VCaP (cell line): ENCODE measurements at regions not wholly inside any gene's neighbourhood (a gene's known extent, or its start where the extent isn't known, plus 50 kb on each side); places are given as distances from the start of the nearest gene placed in this dataset.
"Not testable (repeated sequence)": the region's sequence is repeated elsewhere in the genome, so short reads cannot be mapped to it uniquely, and the experiment has no call there.

Experiments used
- H3K27ac ChIP-seq: fragments of 450-650 bp; 2 replicates; pipeline ENCODE4 v1.5.1; 2017
- TF ChIP-seq, protein P1 (sequence below): fragments of 450-650 bp; conservative IDR thresholded peaks from 2 replicates; pipeline ENCODE4 v1.5.1; 2017; ENCODE audit warnings: mild to moderate bottlenecking, moderate library complexity

DNA sequence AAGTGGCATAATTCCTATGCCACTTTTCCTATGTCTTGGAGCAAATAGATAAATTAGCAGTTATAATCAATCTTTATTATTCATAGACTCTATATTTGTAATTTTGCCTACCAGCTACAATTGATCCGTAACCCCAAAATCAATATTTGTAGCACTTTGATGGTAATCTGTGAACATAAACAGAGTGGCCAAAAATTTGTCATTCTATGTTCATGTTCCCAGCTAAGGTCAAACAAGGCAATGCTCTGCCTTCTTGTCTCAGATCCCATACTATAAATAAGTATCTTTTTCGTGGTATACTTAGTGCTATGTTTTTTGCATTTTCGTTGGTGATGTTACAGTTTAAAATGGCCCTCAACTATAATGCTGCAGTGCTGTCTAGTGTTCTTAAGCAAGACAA is 228.5 kb downstream of the FZD1 start:
- no peak overlapping the region for H3K27ac ChIP-seq
- TF ChIP-seq, protein P1, sequence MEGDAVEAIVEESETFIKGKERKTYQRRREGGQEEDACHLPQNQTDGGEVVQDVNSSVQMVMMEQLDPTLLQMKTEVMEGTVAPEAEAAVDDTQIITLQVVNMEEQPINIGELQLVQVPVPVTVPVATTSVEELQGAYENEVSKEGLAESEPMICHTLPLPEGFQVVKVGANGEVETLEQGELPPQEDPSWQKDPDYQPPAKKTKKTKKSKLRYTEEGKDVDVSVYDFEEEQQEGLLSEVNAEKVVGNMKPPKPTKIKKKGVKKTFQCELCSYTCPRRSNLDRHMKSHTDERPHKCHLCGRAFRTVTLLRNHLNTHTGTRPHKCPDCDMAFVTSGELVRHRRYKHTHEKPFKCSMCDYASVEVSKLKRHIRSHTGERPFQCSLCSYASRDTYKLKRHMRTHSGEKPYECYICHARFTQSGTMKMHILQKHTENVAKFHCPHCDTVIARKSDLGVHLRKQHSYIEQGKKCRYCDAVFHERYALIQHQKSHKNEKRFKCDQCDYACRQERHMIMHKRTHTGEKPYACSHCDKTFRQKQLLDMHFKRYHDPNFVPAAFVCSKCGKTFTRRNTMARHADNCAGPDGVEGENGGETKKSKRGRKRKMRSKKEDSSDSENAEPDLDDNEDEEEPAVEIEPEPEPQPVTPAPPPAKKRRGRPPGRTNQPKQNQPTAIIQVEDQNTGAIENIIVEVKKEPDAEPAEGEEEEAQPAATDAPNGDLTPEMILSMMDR: no peak

DNA sequence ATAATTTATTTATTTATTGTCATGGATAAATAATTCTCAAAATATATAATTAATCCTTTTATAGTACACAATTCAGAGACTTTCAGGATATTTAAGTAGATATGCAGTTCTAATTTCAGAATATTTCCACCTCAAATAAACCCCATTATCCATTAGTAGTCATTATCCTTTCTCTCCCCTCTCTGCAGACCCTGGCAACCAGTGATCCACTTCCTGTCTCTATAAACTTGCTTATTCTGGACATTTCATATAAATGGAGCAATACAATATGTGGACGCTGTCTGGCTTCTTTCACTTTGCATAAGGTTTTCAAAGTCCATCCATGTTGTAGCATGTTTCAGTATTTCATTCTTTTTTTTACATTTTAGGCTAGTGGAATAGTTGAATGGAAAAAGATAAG is 230.2 kb downstream of the FZD1 start:
- no peak overlapping the region for H3K27ac ChIP-seq
- TF ChIP-seq, protein P1: no peak

- TF ChIP-seq, protein P1: no peak
- H3K27ac ChIP-seq: no peak overlapping the region
These were observed 232.1 kb downstream of the FZD1 start for GRCh38 chr7:91496251-91496820.

- not testable (repeated sequence) for H3K27ac ChIP-seq
These were observed 233.0 kb downstream of the FZD1 start for GRCh38 chr7:91497277-91497676.

DNA sequence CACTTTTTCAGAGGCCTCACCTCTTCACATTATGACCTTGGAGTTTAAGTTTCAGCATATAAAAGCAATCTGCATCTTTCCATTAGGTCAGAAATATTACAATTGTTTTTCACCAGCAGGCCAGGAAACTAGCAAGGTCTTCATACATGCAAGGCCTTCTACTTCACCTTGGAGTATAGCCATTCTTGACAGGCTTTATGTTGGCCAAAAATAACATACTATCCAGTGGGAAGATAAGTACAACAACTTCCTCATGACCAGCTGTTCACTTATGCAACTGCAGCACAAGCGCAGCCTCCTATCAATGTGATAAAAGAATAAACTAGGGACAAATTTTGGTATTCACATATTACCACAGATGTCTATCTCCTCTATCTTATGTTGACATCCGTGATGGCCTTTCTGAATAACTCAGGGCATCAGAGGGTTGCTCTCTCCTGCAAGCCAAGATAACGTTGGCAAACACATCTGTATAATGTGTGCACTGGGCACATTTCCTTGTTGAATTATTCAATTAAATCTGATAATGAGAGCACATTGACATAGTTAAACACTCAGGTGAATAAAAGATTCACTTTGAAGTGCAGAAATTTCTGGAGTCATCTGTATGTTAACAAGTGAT is 239.8 kb downstream of the FZD1 start:
- peak overlapping the region; percentile 69 for H3K27ac ChIP-seq
- TF ChIP-seq, protein P1: no peak

GRCh38 chr7:91504919-91505318 is 240.7 kb downstream of the FZD1 start:
- peak overlapping the region; percentile 69 for H3K27ac ChIP-seq
- TF ChIP-seq, protein P1: no peak

DNA sequence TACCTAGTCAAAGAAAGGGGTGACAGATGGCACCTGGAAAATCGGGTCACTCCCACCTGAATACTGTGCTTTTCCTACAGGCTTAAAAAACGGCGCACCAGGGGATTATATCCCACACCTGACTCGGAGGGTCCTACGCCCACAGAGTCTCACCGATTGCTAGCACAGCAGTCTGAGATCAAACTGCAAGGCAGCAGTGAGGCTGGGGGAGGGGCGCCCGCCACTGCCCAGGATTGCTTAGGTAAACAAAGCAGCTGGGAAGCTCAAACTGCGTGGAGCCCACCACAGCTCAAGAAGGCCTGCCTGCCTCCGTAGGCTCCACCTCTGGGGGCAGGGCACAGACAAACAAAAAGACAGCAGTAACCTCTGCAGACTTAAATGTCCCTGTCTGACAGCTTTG is 242.7 kb downstream of the FZD1 start:
- not testable (repeated sequence) for H3K27ac ChIP-seq

DNA sequence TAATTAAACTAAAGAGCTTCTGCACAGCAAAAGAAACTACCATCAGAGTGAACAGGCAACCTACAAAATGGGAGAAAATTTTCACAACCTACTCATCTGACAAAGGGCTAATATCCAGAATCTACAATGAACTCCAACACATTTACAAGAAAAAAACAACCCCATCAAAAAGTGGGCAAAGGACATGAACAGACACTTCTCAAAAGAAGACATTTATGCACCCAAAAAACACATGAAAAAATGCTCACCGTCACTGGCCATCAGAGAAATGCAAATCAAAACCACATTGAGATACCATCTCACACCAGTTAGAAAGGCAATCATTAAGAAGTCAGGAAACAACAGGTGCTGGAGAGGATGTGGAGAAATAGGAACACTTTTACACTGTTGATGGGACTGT is 247.6 kb downstream of the FZD1 start:
- H3K27ac ChIP-seq: not testable (repeated sequence)

DNA sequence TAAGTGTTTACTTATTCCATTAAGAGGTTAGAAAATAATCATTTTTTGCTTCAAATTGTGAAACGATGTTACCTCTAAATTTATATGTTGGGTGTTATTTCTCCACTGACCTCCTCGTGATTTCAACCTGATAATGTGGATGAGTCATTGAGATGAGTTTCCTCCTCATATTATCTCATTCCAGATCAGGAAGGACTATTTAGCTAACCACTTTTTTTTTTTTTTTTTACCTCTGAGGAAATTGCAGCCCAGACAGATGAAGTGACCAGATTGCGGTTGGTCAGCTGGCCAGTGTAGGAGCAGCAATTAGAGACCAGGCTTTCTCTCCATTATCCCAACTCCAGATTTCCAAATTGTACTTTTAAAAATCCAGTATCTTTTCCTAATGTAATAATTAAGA is 248.7 kb downstream of the FZD1 start:
- H3K27ac ChIP-seq: no peak overlapping the region
- TF ChIP-seq, protein P1: no peak
